ENCODE measurements at regions not wholly inside any gene's neighbourhood (a gene's known extent, or its start where the extent isn't known, plus 50 kb on each side); places are given as distances from the start of the nearest gene placed in this dataset.

DNA sequence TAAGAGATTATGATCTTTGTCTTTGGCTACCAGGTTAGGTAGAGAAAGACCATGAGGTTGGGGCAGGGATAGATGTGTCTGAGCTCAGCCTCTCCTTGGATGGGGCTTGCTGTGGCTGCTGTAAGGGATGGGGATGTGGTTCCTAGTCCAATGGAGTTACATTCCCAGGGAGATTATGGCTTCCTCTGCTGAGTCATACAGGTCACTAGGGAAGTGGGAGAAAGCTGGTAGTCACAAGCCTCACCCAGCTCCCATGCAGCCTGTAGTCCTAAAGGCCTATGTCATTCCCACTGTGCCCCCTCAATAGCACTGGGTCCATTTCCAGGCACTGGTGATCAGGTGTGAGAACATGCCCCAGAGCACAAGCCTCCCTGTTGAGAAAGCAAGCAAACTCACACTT is 70.6 kb upstream of the CENPE start:
- no peak for TF ChIP-seq NR1H2 (CRISPR knock-in tag; IDR thresholded peaks at IDR 0.05; ENCODE audit: borderline replicate concordance, low read depth)
- TF ChIP-seq RAD21 (CRISPR knock-in tag; IDR thresholded peaks at IDR 0.05) = no peak
- TF ChIP-seq POLR2A (IDR thresholded peaks at IDR 0.05; ENCODE audit: insufficient read depth in 1 of 2, low read depth in 2 of 2, low read length in 2 of 2) = no peak
- no peak for TF ChIP-seq POLR2G (IDR thresholded peaks at IDR 0.05; ENCODE audit: low read depth, low read length)
- TF ChIP-seq TGIF2 (CRISPR knock-in tag; IDR thresholded peaks at IDR 0.05) = no peak
- TF ChIP-seq EP300 (IDR thresholded peaks at IDR 0.05; ENCODE audit: low read depth in 2 of 2, low read length in 2 of 2) = no peak
- TF ChIP-seq EP300 (CRISPR knock-in tag; IDR thresholded peaks at IDR 0.05; ENCODE audit: borderline replicate concordance) = no peak

Measured in HepG2 (cell line).